HG03354 (cell line): ENCODE measurements at regions not wholly inside any gene's neighbourhood (a gene's known extent, or its start where the extent isn't known, plus 50 kb on each side); places are given as distances from the start of the nearest gene placed in this dataset.

ENCODE experiments used
- ATAC-seq: cut with Tn5 transposase; IDR thresholded peaks from one replicate; pipeline ENCODE4 v1.9.1; 2021; ENCODE audit warnings: mild to moderate bottlenecking; ENCODE audit not compliant: unreplicated experiment, poor library complexity, severe bottlenecking

DNA sequence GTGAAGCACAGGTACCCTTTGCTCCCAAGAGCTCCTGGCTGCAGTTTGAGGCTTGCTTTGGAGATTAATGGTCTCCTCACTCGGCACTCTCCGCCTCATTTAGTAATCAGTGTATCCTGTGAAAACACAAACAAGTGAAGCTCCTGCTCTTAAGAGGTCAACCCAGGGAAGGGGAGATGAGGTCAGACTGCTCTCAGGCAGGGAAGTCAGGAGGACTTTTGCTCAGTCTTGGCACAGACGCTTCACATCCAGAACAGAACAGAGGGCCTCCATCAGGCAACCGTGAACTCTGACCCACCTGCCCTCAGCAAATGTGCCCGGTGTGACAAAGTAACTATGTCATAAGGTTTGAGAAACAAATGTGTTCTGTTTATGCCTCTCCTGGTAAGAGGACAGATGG is 428.8 kb upstream of the JARID2 start:
- no peak for ATAC-seq

DNA sequence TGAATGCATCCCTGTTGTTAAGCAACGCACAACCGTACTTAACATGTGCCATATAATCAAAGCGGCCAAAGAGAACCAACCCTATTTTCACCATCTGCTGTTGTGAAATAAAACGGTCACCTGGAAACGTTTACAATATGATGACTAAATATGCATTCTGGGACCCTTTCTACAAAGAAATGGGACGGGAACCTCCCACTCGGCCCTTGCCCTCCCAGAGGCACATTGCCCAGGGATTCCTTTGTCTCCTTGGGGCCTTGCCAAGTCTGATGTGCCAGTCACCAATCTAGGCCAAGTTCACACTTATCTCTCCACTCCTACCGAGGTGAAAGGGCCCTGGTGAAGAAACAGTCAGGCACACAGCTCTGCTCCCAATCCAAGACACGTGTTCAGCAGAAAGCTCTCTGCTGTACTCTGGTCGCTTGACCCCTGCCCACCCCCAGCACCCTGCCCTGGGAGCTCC is 427.4 kb upstream of the JARID2 start:
- no peak for ATAC-seq

DNA sequence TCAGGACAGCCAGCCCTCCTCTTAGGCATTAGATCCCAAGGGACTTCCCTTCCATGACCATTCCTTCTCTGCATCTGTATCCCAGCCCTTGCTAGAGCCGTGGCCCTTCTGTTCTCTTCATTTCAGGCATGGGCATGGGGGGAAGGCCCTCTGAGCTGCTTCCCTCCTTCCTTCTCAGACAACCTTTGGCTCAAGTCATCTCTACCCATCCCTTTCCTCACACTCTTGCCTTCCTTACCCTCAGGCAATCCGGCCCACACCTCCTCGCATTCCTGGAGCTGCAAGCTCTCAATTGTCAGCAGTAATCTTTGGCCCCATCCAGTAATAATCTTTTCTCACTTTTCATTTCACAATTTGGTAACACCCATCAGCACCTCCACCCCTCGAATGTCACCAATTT is 426.9 kb upstream of the JARID2 start:
- no peak for ATAC-seq

DNA sequence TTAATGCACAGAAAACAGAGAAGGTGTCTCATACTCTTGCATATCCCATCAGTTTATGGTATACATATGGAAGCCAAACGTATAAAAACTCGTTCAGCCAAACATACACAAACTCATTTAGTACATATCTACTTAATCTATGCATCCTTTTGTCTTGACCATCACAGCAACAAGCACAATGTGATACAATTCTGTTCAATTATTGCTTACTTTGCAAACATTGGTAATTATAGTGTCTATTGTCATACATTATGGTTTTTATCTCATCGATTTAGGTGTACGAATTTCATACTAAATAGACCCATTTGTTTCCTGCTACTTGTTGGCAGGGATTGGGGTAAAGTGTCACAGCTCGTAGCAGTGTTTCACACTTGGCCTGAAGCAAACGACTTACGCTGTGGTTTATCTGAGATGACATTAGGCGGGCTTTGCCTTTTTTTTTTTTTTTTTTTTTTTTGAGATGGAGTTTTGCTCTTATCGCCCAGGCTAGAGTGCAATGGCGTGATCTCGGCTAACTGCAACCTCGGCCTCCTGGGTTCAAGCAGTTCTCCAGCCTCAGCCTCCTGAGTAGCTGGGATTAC is 425.9 kb upstream of the JARID2 start:
- ATAC-seq: no peak

DNA sequence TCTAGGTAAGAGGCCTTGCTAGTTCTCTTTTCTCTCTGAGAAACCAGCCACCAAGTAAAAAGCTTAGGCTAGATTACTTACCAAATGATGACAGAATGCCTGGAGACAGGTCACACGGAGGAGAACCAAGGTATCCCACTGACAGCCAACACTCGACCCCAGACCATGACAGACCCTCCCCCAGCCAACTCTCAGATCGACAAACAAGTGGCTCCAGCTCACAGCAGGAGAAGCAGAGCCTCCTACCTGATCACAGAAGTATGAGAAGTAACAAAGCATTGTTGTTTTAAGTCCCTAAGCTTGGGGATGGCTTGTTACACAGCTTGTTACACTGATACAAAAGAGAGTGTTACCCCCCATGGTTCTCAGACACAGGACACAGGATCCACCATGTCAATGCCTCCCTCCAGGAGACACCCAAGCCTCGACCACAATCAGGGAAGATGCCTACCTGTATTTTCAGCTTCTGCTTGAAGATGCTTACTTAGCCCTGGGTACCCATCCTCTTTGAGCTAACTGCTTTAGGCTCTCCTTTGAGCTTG is 423.8 kb upstream of the JARID2 start:
- no peak for ATAC-seq

DNA sequence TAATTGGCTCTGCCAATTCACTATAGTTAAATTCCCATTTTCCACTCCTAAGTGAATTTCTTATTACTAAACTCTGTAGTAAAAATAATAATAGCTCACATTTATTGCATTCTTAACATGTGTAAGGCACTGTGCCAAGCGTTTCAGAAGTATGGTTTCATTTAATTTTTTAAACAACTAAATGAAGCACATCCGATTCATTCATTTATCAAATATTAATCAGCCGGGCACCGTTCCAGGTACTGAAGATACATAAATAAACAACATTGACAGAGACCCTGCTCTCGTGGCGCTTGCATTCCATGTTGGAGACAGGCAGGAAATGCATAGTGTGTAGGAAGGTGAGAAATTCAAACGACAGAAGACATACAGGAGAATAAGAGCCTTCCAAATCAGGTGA is 423.2 kb upstream of the JARID2 start:
- no peak for ATAC-seq

DNA sequence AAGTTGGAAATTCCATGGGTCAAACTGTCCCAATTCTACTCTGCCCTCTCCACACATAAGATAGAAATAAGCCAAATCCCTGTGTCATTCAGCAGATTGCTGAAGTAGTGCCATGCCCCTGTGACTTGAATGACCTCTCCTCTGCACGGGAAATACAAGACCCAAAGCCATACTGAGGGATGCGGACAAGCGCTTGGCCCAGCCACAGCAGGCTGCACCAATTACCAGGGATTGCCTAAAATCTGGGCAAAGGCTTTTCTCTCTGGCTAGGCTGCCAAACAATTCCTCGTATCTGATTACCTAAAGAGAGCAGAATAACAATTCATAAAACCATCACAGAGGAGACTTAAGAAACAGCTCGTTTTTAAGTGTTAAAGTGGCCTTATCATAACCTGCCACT is 421.8 kb upstream of the JARID2 start:
- no peak for ATAC-seq

DNA sequence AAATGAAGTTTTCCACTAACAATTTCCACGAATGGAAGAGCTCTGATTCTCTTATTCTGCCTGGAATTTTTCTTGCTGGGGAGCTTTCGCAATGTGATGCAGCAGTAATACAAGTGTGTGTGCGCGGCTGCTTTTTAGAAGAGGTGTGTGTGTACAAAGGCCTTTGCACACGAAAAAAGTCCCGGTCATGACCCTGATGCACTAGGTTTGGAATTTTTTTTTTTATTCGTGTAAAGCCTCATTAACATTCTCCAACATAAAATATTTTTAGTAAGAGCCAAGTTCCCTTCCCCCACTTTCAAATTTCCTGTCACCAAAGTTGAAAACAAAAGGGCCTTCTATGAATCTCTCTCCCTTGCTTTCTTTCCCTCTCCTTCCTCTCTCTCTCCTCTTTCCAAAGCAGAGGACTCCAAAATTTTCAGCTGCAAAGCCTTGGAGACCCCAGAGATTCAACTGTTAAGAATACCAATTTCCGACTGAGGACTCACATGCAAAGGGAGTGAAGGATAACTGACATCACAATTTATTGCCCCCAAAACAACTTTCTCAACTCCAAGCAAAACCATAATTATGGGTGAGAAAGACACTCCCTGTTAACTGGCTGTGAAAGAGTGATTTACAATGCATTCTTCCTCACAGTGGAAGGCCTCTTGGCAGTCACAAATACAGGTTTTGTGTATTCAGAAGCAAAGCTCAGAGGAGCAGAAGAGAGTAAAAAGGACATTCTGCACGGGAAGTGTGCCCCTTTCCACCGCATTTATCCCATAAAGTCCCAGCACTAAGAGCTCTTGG is 421.2 kb upstream of the JARID2 start:
- no peak for ATAC-seq

DNA sequence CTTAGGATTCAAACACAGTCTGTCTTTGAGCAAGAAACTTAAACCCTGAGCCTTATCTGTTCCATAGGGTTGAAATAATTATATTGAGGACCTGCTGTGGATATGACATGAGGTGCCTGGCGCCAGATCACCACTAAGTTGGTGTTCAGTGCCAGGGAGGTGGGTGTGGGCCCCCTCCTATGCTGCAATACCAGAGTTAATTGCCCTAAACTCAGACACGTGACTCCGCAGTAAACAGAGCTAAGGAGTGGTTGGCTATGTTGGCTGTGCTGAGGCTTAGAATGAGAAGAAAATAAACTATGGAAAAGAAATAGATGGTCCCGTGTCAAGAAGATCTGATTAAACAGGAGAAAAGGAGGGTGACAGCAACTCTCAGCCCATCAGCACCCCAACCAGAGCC is 419.4 kb upstream of the JARID2 start:
- ATAC-seq: no peak

DNA sequence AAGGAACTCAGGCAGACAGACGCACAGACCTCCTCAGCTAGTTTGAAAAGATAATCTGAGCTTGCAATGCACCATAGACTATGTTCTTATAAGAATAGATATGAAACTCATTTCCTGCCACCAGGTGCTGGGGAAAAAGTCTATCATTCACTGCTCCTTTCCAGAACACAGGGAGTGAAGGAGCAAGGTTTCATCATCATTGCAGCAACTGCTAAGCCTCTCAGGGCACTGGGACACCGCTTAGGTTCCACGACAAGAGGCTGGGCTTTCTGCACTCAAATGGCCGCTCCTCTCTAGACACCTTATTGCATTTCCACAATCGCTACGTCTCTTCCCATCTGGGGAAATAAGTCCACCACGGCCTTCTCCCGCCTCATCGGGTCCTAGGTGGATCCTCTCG is 418.5 kb upstream of the JARID2 start:
- no peak for ATAC-seq

DNA sequence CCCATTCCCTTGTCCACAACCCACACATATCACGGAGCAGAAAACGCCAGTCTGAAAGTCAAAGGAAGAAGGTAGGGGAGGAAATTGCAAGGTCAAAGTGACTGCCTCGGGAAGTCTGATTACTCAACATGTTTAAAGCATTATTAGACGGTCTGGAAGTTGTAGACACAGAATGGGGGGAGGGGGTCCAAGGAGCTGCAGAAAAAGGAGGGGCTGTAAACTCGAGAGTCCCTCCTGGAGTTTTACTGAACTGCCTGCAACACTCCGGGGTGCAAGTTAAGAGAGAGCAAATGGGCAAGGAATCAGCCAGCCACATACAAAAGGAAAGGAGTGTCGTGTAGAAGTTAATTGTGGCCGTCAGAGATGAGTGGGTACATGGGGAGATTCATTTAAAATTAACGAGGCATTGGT is 417.7 kb upstream of the JARID2 start:
- ATAC-seq: no peak

DNA sequence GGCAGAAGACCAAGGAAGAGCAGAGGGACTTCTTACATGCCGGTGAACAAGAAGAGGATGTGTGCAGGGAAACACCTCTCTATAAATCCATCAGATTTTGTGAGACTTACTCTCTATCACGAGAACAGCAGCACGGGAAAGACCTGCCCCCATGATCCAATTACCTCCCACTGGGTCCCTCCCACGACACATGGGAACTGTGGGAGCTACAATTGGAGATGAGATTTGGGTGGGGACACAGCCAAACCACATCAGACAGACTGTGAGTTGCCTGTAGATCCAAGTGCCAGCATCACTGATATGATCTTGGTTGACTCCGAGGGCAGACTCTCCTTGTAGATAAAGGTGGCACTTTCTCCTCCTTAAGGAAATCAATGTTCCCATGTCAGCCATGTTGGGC is 414.8 kb upstream of the JARID2 start:
- no peak for ATAC-seq

DNA sequence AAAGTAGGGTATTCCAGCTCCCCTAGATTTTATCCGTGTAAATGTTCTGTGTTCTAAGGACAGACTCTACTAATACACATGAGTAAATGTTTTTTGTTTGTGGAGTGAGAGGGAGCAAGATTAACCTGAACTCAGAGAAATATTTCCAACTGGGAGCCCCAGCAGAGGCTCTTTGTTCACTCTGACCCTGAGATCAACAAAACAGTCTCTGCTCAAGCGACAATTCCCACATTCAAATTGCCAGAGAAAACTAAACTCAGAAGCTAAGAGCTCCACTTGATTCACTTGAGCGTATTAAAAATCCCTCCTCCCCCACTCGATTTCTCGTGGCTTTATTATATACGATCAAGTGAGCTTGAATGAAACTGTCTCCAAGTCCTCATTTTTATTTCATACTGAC is 413.9 kb upstream of the JARID2 start:
- ATAC-seq: no peak

DNA sequence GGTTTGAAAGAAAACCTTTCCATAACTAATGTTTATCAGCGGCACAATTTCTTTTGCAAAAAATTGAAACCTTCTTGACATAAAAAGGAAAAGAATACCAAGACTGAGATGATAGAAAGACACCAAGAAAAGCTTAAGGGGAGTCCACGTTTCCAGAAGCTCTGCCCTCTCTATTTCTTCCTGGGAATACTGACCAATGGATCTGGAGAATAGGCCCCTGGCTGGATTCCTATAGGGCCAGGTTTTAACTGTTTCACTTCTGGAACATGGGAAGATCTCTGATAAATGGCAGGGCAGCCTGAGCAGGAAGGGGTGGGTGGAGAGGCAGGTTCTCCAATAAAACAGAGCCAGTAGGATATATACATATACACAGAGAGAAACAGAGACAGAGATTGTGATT is 413.4 kb upstream of the JARID2 start:
- ATAC-seq: no peak

DNA sequence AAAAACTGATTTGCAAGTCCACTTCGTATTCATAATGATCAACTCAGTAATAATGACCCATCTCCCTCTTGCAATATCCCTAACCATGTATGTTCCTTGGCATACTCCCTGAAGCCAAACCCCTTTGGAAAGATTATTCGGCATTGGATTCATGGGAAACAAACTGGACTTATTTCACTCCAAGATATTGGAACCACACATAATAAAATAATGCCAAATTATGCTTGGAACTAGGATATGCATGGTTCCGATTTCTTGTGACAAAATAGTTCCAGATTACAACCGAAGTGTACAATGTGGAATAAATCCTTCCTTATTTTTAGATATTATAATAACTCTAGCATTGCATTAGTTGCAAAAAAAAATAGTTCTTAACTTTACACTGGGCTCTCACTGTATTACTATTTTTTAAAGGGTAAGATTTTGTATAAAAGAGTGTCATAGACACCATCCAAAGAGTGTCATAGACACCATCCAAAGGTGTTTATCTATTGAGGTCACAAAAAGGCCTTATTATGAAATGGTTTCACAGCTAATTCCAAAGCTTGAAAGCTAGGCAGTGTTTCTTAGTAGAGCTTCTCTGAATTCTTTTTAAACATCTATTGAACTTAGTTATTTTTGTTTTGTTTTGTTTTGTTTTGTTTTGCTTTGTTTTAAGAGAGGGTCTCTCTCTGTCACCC is 410.9 kb upstream of the JARID2 start:
- ATAC-seq: no peak

DNA sequence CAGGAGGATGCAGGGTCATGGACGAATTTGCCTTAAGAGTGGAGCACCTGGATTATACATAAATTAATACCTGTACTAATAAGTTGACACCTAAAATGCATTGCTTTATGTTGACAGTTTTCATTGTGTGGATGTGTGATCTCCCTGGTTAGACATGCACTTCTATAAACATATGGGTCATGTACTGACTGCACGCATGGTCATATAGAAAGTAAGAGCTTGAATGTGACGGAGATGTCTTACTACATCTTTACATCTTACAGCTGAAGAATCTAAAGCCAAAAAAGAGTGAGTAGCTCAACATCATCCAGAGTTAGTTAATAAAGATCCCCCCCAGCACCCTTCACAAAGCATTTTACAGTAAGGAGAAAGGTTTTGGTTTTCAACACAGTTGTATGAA is 408.4 kb upstream of the JARID2 start:
- ATAC-seq: no peak

DNA sequence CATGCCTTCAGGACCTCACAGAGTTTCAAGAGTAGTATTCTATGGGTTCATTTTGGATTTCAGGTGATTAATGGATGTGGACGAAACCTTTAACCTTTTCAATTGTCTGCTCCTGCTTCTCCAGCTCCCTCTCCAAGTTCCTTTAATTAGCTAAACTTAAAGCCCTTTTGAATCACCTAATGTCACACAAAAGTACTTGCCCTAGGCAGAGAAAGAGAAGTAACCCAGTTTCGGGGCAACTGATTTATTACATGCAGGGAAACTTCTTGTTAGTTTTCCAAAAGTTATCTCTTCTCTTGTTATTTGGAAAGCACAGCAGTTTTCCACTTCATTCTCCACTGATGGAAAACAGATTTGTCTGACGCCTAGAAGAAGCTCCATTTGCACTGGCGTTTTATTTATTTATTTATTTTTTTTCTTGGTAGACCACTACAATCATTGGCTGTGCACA is 407.7 kb upstream of the JARID2 start:
- ATAC-seq: no peak

DNA sequence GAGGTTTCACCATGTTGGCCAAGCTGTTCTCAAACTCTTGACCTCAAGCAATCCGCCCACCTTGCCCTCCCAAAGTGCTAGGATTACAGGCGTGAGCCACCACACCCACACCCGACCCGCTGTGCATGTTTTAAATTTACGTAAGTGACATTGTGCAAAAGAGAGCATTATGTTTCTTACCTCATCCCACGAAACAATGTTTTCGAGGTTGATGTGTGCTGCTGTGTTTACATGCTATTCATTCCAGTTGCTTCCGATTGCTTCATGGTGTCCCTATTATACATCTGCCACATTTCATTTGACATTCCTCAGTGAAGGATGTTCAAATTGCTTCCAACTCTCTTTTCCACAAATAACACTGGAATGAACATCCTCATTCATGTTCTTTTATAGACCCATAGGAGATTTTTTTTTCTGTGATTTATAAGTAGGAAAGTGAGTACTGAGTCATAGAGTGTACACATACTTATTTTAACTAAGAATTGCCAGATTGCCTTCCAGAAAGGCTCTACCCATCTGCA is 403.9 kb upstream of the JARID2 start:
- no peak for ATAC-seq

DNA sequence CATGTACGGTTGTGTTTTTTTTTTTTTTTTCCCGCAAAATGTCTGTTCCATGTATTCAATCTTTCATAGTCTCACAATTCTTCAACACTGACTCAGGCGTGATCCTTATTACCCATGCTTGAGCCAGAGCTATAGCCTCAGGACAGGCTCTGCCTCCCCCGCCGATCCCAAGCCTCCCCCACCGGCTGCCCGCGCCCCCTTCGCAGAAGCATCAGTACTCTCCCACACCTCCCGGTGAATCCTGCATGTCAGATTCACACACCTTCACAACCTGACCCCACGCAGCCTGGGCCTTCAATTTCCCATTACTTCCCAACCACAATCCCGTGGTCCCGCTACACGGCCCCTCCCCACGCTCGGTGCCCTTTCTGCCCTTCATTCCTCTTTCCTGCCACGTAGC is 401.5 kb upstream of the JARID2 start:
- no peak for ATAC-seq

DNA sequence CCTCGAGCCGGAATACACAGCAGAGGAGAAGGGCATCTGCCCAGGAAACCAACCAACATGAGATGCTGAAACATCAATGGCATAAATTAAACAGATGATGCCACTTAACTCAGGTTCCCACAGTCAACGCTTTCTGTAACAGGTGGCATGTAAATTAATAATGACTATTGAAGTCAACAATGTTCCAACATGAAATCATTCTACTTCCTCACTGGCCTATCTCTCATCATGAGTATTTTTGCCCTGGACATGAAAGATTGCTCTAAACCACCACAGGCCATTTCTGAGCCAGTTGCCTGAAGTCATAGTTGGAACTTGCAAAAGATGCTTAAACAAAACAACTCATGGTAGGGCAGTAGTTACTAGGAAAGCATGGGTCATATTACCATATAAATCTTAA is 397.9 kb upstream of the JARID2 start:
- ATAC-seq: no peak

DNA sequence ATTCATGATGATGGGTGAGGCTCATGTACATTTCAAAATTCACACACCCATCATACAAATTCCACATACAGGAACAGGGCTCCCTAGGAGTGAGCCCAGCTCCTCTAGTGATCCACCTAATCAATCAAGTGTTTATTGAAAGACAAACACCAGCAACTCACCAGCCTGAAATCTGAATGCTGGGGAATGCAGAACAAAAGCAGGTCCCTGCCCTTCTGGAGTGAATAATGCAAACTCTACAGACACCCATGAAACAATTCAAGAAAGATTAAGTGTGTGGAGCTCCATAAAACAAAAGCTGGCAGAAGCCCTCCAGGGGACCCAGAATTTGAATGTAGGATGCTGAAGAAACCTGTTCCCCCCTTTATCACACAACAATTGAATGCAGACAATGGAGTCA is 396.7 kb upstream of the JARID2 start:
- no peak for ATAC-seq
